A549 (cell line): ENCODE measurements at regions not wholly inside any gene's neighbourhood (a gene's known extent, or its start where the extent isn't known, plus 50 kb on each side); places are given as distances from the start of the nearest gene placed in this dataset.
A peak's percentile ranks its signal among the peaks of the same experiment; 100 is the strongest.

Experiments
- ATAC-seq, 2 experiments: fragments of 200-7000 bp in 1 of 2; fragments of >200 bp in 1 of 2; cut with Nextera tagmentation in 1 of 2; cut with Tn5 transposase in 1 of 2; 3 replicates each; pipeline versions ENCODE4 v1.8.0 to v1.9.1; 2018 to 2020; ENCODE audit warnings: mild to moderate bottlenecking in 1 of 2, moderate library complexity in 1 of 2
- CTCF ChIA-PET: fragments of 300-600 bp; sonication (Branson Sonifier 250); formaldehyde crosslinking; extraction: SDS; loops from one replicate; lab custom pipeline; 2021; ENCODE audit warnings: antibody characterized with exemption, inconsistent platforms; lab: Yijun Ruan, JAX
- POLR2A ChIA-PET: fragments of 350-600 bp; formaldehyde crosslinking; extraction: SDS; loops from one replicate; lab custom pipeline; 2021; ENCODE audit warnings: antibody characterized with exemption, inconsistent platforms; lab: Yijun Ruan, JAX
- DNase-seq, 2 experiments: peaks; one replicate each; pipeline versions ENCODE4 v3.0.0 to v3.0.0-alpha.2; 2011 to 2016; ENCODE audit warnings: low read depth in 1 of 2, low spot score in 1 of 2
- FAIRE-seq: peaks from 2 replicates; lab custom pipeline; 2011; peaks lifted over from hg19 to GRCh38; lab: Jason Lieb, UNC
- H3K27ac ChIP-seq, 2 experiments: fragments of >200 bp; sonication (Bioruptor Twin); formaldehyde crosslinking; 3 replicates each; pipeline ENCODE4 v1.5.1; 2016 to 2017
- H3K4me1 ChIP-seq: fragments of >200 bp; sonication (Bioruptor Twin); formaldehyde crosslinking; 3 replicates; pipeline ENCODE4 v1.6.1; 2016
- H3K4me2 ChIP-seq: fragments of >200 bp; sonication (Bioruptor Twin); formaldehyde crosslinking; 3 replicates; pipeline ENCODE4 v1.6.1; 2016
- H3K4me3 ChIP-seq: fragments of >200 bp; sonication (Bioruptor Twin); formaldehyde crosslinking; 3 replicates; pipeline ENCODE4 v1.5.1; 2016
- H3K9me3 ChIP-seq: fragments of >200 bp; sonication (Bioruptor Twin); formaldehyde crosslinking; 3 replicates; pipeline ENCODE4 v1.6.1; 2016
- BHLHE40 ChIP-seq: IDR thresholded peaks from 2 replicates; pipeline ENCODE4 v1.6.1; 2012; ENCODE audit warnings: low read depth, low read length, inconsistent platforms
- CBX8 ChIP-seq: fragments of 200-600 bp; sonication (generic); IDR thresholded peaks from 2 replicates; pipeline ENCODE4 v1.6.1; 2016
- CHD2 ChIP-seq: fragments of 150-350 bp; IDR thresholded peaks from 2 replicates; pipeline ENCODE4 v1.6.1; 2014; ENCODE audit warnings: low read length; ENCODE audit not compliant: partially characterized antibody
- CHD4 ChIP-seq: fragments of 200-600 bp; sonication (generic); IDR thresholded peaks from 2 replicates; pipeline ENCODE4 v1.6.1; 2016; ENCODE audit warnings: antibody characterized with exemption, mild to moderate bottlenecking, borderline replicate concordance
- EHMT2 ChIP-seq: fragments of 200-600 bp; sonication (generic); IDR thresholded peaks from 2 replicates; pipeline ENCODE4 v1.6.1; 2016; ENCODE audit warnings: antibody characterized with exemption, low read depth, mild to moderate bottlenecking, moderate library complexity
- EP300 ChIP-seq, 2 experiments: fragments of >200 bp; sonication (Bioruptor Twin); formaldehyde crosslinking; IDR thresholded peaks; 2 replicates in 1 of 2; 3 replicates in 1 of 2; pipeline ENCODE4 v1.6.1; 2016 to 2017
- FOSB ChIP-seq: fragments of 250-450 bp; sonication (Bioruptor Pico); IDR thresholded peaks from 2 replicates; pipeline ENCODE4 v1.5.0; 2020; ENCODE audit warnings: mild to moderate bottlenecking, moderate library complexity
- FOSL2 ChIP-seq, 2 experiments: fragments of 450-650 bp in 1 of 2; fragments of >200 bp in 1 of 2; sonication (Bioruptor Twin) in 1 of 2; formaldehyde crosslinking; IDR thresholded peaks; 2 replicates each; pipeline versions ENCODE4 v1.5.0 to v1.6.1; 2016 to 2020; ENCODE audit warnings: mild to moderate bottlenecking in 1 of 2, moderate library complexity in 1 of 2
- GATA3 ChIP-seq: IDR thresholded peaks from 2 replicates; pipeline ENCODE4 v1.6.1; 2012; ENCODE audit warnings: borderline replicate concordance
- HES2 ChIP-seq: fragments of >200 bp; sonication (Bioruptor Twin); formaldehyde crosslinking; IDR thresholded peaks from 2 replicates; pipeline ENCODE4 v1.6.1; 2016
- HOXB5 ChIP-seq: fragments of 250-450 bp; sonication (Bioruptor Pico); IDR thresholded peaks from 2 replicates; pipeline ENCODE4 v1.5.0; 2020; ENCODE audit warnings: mild to moderate bottlenecking, moderate library complexity
- KDM1A ChIP-seq: fragments of 200-600 bp; sonication (generic); IDR thresholded peaks from 2 replicates; pipeline ENCODE4 v1.6.1; 2016; ENCODE audit warnings: low read depth, mild to moderate bottlenecking
- MAFK ChIP-seq: fragments of 450-650 bp; IDR thresholded peaks from 2 replicates; pipeline ENCODE4 v1.6.1; 2014; ENCODE audit not compliant: partially characterized antibody
- MAZ ChIP-seq: fragments of 150-350 bp; IDR thresholded peaks from 2 replicates; pipeline ENCODE4 v1.6.1; 2014; ENCODE audit warnings: antibody characterized with exemption, low read depth, low read length, borderline replicate concordance
- MYC ChIP-seq: IDR thresholded peaks from 2 replicates; pipeline ENCODE4 v1.6.1; 2012; ENCODE audit warnings: mild to moderate bottlenecking, inconsistent platforms, low read length, improper control_type of control experiment, borderline replicate concordance
- PHF8 ChIP-seq: fragments of 200-600 bp; sonication (generic); IDR thresholded peaks from 2 replicates; pipeline ENCODE4 v1.6.1; 2016; ENCODE audit warnings: low read depth, mild to moderate bottlenecking, antibody characterized with exemption, moderate library complexity, borderline replicate concordance
- RARB ChIP-seq: fragments of 250-450 bp; sonication (Bioruptor Pico); IDR thresholded peaks from 2 replicates; pipeline ENCODE4 v1.8.0; 2021; ENCODE audit warnings: mild to moderate bottlenecking, moderate library complexity
- SMC3 ChIP-seq: fragments of >200 bp; sonication (Bioruptor Twin); formaldehyde crosslinking; IDR thresholded peaks from 3 replicates; pipeline ENCODE4 v1.6.1; 2018; ENCODE audit warnings: inconsistent platforms
- ZFP36 ChIP-seq: fragments of 450-650 bp; IDR thresholded peaks from 2 replicates; pipeline ENCODE4 v1.6.1; 2014; ENCODE audit warnings: borderline replicate concordance; ENCODE audit not compliant: partially characterized antibody
- WGBS: methylation state at CpG from one replicate; pipeline ENCODE4 v1.1.6; 2017; ENCODE audit errors: missing lambda C conversion rate; 5-methylcytosine and 5-hydroxymethylcytosine counted together
- TF ChIP-seq, protein P1 (sequence below): IDR thresholded peaks from 2 replicates; pipeline ENCODE4 v1.6.1; 2012
- TF ChIP-seq, protein P2 (sequence below): fragments of 450-650 bp; IDR thresholded peaks from 2 replicates; pipeline ENCODE4 v1.6.1; 2014; ENCODE audit warnings: antibody characterized with exemption
- TF ChIP-seq, protein P3 (sequence below): fragments of >200 bp; sonication (Bioruptor Twin); formaldehyde crosslinking; IDR thresholded peaks from 3 replicates; pipeline ENCODE4 v1.5.1; 2016

GRCh38 chr18:40338284-40338683 lies 1616.8 kb upstream of the PIK3C3 start:
- ChIA-PET CTCF (no interaction called here), POLR2A (no interaction called here)
- ATAC-seq (no peak), DNase-seq (no peak), FAIRE-seq (no peak)
- Histone ChIP-seq H3K4me3 (no peak overlapping the region), H3K9me3 (no peaks in the 10 kb centered on the region), H3K4me2 (no peak overlapping the region), H3K4me1 (no peaks in the 10 kb centered on the region), H3K27ac (no peak overlapping the region)
- 61% methylated on average over 1 of the region's 1 CpG for WGBS
- TF ChIP-seq SMC3 (no peak), HES2 (no peak), MAZ (no peak), CHD2 (no peak), HOXB5 (CRISPR knock-in tag) (no peak), ZFP36 (no peak), EP300 (IDR thresholded peaks at IDR 0.05) (no peak), MAFK (peak; percentile 33), FOSL2 (IDR thresholded peaks at IDR 0.05) (no peak), FOSL2 (CRISPR knock-in tag; IDR thresholded peaks at IDR 0.05) (no peak)

DNA sequence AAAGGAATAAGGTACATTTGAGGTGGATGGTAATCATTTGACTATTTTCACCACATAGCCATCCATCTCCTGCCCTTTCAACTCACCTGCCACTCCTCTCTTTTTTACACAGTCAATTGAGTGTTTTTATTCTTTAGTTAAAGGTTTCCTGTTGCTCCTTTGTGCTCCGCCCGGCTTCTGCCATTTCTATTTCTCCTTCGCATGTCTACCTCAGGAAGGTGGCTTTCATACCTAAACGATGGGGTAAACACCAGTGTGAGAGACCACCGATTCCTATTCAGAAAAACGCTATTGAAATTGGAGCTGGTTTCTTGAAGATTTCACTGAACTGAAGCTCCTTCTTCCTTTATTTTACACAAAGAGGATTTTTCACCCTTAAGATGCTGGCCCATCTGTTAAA lies 1628.0 kb upstream of the PIK3C3 start:
- ChIA-PET POLR2A (no interaction called here), CTCF (no interaction called here)
- TF ChIP-seq CHD4 = no peak
- TF ChIP-seq, protein P1, sequence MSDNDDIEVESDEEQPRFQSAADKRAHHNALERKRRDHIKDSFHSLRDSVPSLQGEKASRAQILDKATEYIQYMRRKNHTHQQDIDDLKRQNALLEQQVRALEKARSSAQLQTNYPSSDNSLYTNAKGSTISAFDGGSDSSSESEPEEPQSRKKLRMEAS = no peak
- Histone ChIP-seq H3K9me3 (no peaks in the 10 kb centered on the region), H3K4me1 (no peaks in the 10 kb centered on the region), H3K4me3 (no peak overlapping the region), H3K4me2 (no peak overlapping the region), H3K27ac (no peak overlapping the region)
- ATAC-seq (no peak), DNase-seq (no peak), FAIRE-seq (no peak)
- WGBS = 16% methylated on average over 6 of the region's 6 CpGs

DNA sequence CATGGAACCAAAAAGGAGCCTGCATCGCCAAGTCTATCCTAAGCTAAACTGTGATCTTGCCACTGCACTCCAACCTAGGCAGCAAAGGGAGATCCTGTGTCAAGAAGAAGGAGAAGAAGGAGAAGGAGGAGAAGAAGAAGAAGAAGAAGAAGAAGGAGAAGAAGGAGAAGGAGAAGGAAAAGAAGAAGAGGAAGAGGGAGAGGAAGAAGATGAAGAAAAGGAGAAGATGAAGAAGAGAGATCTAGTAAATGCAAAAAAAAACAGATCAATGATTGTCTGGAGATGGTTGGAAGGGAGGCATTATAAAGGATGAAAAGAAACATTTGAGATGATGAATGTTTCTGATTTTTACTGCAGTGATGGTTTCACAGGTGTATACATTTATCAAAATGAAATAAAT lies 1629.0 kb upstream of the PIK3C3 start:
- DNase-seq = no peak
- H3K4me1 ChIP-seq = no peaks in the 10 kb centered on the region
- no peak overlapping the region for H3K27ac ChIP-seq
- FAIRE-seq = no peak
- 0% methylated on average over 1 of the region's 1 CpG for WGBS
- no peaks in the 10 kb centered on the region for H3K9me3 ChIP-seq
- no peak overlapping the region for H3K4me3 ChIP-seq
- TF ChIP-seq, protein P2, sequence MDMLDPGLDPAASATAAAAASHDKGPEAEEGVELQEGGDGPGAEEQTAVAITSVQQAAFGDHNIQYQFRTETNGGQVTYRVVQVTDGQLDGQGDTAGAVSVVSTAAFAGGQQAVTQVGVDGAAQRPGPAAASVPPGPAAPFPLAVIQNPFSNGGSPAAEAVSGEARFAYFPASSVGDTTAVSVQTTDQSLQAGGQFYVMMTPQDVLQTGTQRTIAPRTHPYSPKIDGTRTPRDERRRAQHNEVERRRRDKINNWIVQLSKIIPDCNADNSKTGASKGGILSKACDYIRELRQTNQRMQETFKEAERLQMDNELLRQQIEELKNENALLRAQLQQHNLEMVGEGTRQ = no peak
- TF ChIP-seq BHLHE40 (no peak), KDM1A (no peak), FOSL2 (IDR thresholded peaks at IDR 0.05) (no peak), FOSL2 (CRISPR knock-in tag; IDR thresholded peaks at IDR 0.05) (no peak), GATA3 (no peak), CBX8 (no peak), HES2 (no peak)
- H3K4me2 ChIP-seq = no peak overlapping the region
- ChIA-PET CTCF (no interaction called here), POLR2A (no interaction called here)
- ATAC-seq = no peak

GRCh38 chr18:40314199-40314598 lies 1640.8 kb upstream of the PIK3C3 start:
- no peaks in the 10 kb centered on the region for H3K9me3 ChIP-seq
- TF ChIP-seq FOSB (CRISPR knock-in tag) (no peak), PHF8 (no peak), MYC (no peak), SMC3 (no peak), ZFP36 (no peak), RARB (no peak), EHMT2 (no peak)
- TF ChIP-seq, protein P3, sequence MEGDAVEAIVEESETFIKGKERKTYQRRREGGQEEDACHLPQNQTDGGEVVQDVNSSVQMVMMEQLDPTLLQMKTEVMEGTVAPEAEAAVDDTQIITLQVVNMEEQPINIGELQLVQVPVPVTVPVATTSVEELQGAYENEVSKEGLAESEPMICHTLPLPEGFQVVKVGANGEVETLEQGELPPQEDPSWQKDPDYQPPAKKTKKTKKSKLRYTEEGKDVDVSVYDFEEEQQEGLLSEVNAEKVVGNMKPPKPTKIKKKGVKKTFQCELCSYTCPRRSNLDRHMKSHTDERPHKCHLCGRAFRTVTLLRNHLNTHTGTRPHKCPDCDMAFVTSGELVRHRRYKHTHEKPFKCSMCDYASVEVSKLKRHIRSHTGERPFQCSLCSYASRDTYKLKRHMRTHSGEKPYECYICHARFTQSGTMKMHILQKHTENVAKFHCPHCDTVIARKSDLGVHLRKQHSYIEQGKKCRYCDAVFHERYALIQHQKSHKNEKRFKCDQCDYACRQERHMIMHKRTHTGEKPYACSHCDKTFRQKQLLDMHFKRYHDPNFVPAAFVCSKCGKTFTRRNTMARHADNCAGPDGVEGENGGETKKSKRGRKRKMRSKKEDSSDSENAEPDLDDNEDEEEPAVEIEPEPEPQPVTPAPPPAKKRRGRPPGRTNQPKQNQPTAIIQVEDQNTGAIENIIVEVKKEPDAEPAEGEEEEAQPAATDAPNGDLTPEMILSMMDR = no peak
- H3K4me2 ChIP-seq = no peak overlapping the region
- H3K27ac ChIP-seq = no peak overlapping the region
- WGBS = 4% methylated on average over 2 of the region's 2 CpGs
- POLR2A ChIA-PET = no interaction called here
- CTCF ChIA-PET = no interaction called here
- no peak for FAIRE-seq
- DNase-seq = no peak
- no peak for ATAC-seq
- no peak overlapping the region for H3K4me3 ChIP-seq
- H3K4me1 ChIP-seq = no peaks in the 10 kb centered on the region
